HG03039 (cell line): ENCODE measurements at regions not wholly inside any gene's neighbourhood (a gene's known extent, or its start where the extent isn't known, plus 50 kb on each side); places are given as distances from the start of the nearest gene placed in this dataset.
"Not testable (repeated sequence)": the region's sequence is repeated elsewhere in the genome, so short reads cannot be mapped to it uniquely, and the experiment has no call there.

ENCODE experiments used
- ATAC-seq: cut with Tn5 transposase; IDR thresholded peaks from one replicate; pipeline ENCODE4 v1.9.1; 2021; ENCODE audit warnings: mild to moderate bottlenecking, moderate library complexity; ENCODE audit not compliant: unreplicated experiment

- no peak for ATAC-seq
Observed at GRCh38 chr5:169415948-169416347, 115.0 kb upstream of the SLIT3 start.

- ATAC-seq: no peak
Observed at GRCh38 chr5:169415371-169415770, 114.4 kb upstream of the SLIT3 start.

- ATAC-seq: no peak
Observed at GRCh38 chr5:169413416-169413815, 112.5 kb upstream of the SLIT3 start.

DNA sequence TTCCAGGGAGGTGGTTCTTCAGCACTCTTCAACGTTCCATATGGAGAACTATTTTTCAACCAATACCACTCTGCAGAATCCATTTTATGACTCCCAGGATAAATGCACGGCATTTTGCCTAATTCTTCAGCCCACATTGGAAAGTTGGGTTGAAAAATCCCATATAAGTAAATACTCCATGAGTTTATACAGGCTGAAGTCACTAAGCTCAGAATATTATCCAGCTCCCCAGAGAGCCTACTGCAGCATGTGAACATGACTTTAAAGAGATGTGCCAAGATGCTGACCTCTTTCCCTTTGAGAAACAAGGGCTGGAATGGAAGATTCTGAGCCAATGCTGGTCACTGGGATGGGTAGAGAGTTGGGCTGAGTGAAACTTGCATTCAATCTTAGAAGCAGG is 111.9 kb upstream of the SLIT3 start:
- no peak for ATAC-seq

DNA sequence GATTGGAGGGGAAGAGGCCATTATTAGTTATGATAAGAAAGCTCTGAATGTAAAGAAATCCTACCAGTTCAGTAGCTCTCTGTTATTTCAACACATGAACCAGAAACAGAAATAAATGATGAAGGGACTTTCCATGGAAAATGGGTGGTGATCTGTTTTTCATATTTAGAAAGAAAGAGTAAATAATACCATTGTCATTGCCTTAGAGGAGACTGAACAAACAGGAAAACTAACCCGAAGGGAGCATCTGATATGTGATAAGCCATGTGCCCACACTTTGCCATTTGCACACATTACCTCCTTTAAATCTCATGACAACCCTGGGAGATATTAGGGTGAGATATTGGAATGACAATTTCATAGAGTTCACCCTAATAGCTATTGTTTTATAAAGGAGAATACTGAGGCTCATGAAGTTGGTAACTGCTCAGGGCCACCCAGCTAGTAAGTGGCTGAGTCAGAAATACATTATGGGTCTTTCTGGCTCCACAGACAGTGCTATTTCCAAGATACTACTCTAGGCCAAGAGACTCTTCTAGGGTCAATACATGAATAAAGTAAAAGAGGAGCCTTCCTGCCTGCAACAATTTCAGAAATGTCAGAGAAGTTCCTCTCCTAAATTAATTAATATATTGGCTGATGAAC is 111.0 kb upstream of the SLIT3 start:
- no peak for ATAC-seq

- no peak for ATAC-seq
Observed at GRCh38 chr5:169410996-169411783, 110.3 kb upstream of the SLIT3 start.

GRCh38 chr5:169408731-169409130 is 107.8 kb upstream of the SLIT3 start:
- no peak for ATAC-seq

GRCh38 chr5:169408171-169408570 is 107.2 kb upstream of the SLIT3 start:
- no peak for ATAC-seq

- ATAC-seq: no peak
Observed at GRCh38 chr5:169404223-169404622, 103.3 kb upstream of the SLIT3 start.

GRCh38 chr5:169398515-169398914 is 97.6 kb upstream of the SLIT3 start:
- ATAC-seq: no peak

GRCh38 chr5:169395136-169395535 is 94.2 kb upstream of the SLIT3 start:
- no peak for ATAC-seq

GRCh38 chr5:169394371-169394770 is 93.4 kb upstream of the SLIT3 start:
- no peak for ATAC-seq

- no peak for ATAC-seq
Observed at GRCh38 chr5:169393907-169394306, 93.0 kb upstream of the SLIT3 start.

GRCh38 chr5:169390265-169390664 is 89.3 kb upstream of the SLIT3 start:
- no peak for ATAC-seq

DNA sequence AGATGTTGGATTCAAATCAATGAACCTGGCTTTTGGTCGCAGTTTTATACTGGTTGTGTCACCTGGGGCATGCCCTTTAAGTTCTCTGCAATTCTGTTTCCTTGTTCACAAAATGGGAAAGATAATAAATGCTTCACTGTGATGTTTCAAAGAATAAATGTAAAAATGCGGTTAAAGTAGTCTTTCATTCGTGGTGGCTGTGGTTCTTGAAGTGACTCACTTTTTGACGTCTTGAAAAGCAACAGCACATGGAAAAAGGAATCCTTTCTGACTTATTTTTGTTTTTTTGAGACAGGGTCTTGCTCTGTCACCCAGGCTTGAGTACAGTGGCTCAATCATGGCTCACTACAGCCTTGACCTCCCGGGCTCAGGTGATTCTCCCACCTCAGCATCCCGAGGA is 88.4 kb upstream of the SLIT3 start:
- no peak for ATAC-seq

GRCh38 chr5:169385636-169386035 is 84.7 kb upstream of the SLIT3 start:
- ATAC-seq: no peak

GRCh38 chr5:169384661-169385060 is 83.7 kb upstream of the SLIT3 start:
- ATAC-seq: no peak

DNA sequence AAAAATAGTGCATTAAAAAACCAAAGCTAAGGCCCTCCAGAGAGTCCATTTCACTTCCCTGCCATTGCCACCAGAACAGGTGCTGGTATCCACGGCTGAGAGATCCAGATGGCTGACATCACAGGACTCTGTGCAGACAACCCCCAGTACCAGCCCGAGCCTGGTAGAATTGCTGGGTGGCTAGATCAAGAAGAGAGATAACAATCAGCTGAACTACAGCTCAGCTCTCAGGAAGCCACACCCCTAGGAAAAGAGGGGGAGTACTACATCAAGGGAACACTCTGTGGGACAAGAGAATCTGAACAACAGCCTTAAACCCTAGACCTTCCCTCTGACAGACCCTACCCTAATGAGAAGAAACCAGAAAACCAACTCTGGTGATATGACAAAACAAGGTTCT is 73.8 kb upstream of the SLIT3 start:
- ATAC-seq: no peak

GRCh38 chr5:169374111-169374510 is 73.2 kb upstream of the SLIT3 start:
- ATAC-seq: no peak

DNA sequence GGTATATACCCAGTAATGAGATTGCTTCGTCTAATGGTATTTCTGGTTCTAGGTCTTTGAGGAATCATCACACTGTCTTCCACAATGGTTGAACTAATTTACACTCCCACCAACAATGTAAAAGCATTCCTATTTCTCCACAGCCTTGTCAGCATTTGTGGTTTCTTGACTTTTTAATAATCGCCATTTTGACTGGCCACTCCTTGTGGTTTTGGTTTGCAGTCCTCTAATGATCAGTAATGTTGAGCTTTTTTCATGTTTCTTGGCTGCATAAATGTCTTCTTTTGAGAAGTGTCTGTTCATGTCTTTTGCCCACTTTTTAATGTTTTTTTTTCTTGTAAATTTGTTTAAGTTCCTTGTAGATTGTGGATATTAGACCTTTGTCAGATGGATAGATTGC is 70.9 kb upstream of the SLIT3 start:
- not testable (repeated sequence) for ATAC-seq

GRCh38 chr5:169369130-169369529 is 68.2 kb upstream of the SLIT3 start:
- no peak for ATAC-seq

DNA sequence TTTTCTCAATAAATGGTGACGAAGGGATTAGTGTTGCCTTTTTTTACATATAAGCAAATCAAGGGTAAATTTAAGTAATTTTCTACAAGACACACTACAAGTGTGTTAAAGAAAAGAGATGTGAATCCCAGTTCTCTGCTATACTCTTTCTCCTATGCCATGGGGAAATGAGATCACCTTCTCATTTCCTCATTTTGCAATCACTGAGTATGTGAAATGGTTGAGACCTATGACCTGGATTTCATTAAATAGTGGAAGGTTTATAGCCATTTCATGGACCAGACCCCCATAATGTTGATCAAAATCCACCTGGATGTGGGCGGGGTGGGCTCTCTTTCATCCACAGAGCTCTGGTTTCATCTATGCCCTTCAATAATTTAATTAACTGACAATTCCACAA is 66.9 kb upstream of the SLIT3 start:
- ATAC-seq: no peak

DNA sequence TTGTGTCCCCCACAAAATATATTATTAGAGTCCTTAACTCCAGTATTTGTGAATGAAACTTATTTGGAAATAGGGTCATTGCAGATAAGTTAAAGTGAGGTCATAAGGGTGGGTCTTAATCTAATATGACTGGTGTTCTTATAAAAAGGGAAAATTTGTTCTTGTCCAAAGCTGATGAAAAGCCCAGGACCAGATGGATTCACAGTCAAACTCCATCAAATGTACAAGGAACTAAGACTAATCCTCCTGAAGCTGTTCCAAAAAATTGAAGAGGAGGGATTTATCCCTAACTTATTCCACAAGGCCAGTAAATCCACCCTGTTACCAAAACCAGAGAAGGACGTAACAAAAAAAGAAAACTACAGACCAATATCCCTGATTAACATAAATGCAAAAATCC is 56.4 kb upstream of the SLIT3 start:
- ATAC-seq: no peak
